RKO (cell line): ENCODE measurements at regions not wholly inside any gene's neighbourhood (a gene's known extent, or its start where the extent isn't known, plus 50 kb on each side); places are given as distances from the start of the nearest gene placed in this dataset.
"Not testable (repeated sequence)": the region's sequence is repeated elsewhere in the genome, so short reads cannot be mapped to it uniquely, and the experiment has no call there.

Source experiments
- DNase-seq: peaks from one replicate; pipeline ENCODE4 v3.0.0-alpha.2; 2016; ENCODE audit warnings: low spot score

DNA sequence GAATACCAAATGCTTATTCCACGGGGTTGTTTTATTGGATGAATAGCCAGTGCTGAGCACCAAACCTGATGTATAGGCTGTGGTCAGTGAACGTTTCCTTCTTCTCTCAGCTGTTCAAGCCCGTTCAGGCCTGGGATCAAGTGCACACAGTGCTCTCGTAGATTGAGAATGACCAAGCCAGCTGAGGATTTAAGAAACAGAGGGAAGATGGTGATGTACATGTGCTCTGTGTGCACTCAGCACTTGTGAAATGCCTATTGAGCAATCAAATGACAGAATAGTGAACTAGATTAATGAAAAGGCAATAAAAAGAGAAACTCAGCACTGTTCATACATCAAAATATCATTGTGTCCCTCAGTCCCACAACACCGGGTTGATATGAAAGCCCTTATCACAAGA, 302.5 kb downstream of the BMPER start:
- no peak for DNase-seq

DNA sequence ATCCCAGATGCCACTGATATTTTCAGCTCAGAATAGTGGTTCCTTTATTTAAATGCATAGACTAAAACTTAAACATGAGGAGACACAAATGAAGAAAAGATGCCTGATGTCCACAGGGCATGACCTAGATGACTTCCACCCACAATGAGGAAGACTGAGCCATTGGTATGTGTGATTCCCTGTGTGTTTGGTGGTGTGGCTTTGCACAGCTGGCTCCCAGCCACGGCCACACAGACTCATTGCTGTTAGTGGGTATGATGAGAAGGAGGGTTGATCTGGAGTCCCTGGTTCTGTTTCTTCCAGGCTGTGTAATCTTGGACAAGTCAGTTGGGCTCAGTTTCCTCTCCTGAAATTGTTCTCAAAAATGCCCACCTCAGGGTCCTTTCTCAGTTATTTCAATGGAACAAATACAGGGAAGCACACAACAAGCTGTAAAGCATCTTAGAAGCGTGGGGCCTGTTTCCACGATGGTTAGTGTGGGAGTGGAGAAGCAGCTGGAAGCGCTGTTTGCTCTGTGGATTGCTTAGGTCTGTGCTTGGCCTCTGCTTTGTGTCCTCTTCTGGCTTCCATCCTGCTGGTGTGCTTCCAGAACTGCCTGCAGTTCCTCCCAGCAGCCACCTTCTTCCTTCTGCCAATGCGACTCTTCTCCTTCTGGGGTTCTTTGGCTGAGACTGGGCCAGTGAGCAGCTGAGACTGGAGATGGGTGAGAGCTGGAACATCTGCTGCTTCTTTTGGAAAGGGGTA, 303.7 kb downstream of the BMPER start:
- DNase-seq: no peak

DNA sequence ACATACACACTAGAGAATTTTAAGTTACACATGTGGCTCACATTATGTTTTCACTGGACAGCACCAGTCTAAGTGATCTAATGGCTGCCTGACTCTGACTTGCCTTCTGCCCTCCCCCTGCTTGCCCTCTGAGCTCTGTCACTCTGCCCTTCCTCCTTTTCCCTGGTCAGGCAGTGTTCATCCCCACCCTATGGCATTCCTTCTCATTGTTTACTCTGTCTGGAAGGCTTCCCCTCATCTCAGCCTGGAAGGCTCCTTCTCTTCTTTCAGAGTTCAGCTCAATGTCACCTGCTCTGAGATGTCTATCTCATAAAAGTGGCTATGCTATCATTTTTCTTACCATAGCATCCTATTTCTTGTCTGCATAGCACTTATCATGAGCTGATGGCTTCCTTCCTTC, 305.7 kb downstream of the BMPER start:
- no peak for DNase-seq

DNA sequence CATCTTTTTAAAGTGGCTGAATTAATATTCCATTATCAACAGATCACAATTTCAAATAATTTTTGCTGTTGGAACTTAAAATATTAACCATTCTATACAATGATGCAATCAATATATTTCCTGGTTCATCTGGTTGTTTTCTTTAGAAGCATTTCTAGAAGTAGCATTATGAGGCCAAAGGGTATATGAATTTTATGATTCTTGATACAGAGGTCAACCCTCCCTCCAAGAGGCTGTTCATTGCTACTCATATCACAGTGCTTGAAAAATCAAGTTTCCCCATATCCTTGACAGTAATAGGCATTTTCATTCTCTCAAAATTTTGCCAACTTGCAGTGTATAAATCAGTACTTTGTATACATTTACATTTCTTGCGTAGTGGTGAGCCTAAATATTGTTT, 312.6 kb downstream of the BMPER start:
- DNase-seq: no peak

DNA sequence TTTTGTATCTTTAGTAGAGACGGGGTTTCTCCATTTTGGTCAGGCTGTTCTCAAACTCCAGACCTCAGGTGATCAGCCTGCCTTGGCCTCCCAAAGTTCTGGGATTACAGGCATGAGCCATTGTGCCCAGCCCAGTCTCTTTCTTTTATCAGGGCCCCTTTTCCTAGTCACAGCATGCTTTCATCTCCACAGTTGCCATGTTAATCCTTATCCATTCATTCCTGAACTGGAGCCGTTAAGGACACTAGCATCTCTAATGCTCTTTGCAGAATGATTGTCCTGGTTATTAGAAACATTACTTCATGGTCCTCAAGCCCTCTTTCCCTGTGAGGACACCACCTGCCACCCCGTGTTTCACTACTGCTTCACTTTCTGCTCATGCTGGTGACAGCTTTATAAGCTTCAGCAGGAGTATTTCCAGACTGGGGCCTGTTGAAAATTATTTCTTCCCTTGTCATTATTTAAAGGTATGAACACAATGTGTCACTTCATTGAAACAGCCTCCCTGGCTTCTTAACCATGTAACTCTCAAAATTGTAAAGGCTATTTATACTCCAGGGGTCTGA, 313.9 kb downstream of the BMPER start:
- no peak for DNase-seq

DNA sequence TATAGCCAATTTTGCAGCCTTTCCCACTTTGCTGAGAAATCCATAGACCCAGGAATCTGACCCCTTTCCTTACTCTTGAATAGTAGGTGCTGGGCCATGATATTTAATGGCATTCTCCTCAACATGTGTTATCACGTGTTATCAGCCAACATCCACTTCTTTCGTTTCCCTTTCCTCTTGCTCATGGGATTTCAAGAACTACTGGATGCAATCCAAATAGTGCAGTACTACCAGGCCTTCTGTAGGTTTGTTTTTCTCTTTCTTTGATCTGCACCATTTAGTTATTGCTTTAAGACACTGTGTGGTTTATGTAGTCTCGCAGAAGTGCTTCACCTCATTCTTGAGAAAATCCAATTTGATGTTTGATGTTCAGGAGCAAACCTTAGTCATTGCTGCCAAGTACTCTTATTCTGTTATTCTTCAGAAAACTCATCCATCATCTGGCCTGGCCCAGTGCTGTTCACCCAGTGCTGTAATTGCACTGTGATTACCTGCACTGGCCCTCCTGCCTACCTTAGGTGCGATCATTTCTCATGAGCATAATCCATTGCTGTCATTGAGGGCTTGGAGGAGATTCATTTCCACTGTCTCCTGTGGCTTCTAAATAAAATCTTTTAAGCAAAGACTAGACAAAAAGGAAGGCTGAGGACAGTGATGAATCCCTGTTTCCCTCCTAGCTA, 315.3 kb downstream of the BMPER start:
- no peak for DNase-seq

DNA sequence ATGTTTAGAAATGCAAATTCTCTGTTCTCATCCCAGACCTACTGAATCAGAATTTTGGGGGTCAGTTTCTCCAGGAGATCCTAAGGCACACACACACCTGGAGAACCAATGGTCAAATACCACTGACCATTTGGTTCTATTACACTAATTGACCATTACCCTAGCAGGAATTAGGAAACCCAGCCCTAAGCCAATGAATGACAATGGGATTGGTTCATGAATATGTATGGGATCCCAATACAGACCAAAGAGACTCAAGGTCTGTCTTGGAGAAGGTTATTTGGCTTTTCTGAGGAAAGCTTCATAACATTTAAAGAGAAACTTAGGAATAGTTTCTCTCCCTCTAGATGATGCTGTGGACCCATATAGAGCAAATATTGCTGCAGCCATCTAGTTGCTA, 317.0 kb downstream of the BMPER start:
- no peak for DNase-seq

DNA sequence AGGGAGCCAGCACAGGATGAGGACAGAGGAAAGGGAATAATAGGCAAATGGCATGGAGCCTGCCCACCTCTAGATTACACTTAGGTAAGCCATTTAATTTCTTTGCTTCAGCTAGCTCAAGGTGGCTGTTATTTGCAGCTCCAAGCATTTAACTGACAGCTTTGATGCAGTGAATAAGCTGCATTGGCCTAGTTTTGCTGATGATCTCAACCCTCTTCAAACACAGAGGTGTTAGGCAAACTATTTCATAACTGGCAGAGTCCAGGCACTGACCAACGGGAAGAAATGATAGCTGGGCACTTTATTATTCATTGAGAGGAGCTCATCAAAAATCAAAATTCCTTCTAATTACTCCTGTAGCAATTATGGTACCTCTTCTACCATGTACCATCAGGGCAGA, 317.4 kb downstream of the BMPER start:
- DNase-seq: no peak

DNA sequence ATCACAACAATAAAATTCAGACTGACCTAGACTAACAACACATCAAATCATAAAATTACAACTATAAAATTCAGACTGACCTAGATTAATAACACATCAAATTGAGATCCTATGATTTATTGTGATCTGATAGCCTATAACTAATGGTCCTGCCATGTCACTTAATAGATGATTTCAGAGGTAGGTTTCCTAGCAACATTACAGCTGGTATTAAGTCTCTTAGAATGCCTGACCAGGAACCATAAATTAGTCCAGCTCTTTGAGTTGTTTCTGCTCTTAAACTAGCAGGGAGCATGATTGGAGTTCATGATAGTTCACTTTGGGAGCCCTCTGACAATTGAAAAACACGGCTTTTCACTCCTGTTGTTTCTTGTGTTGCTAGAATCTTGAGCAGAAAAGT, 318.9 kb downstream of the BMPER start:
- DNase-seq: no peak

DNA sequence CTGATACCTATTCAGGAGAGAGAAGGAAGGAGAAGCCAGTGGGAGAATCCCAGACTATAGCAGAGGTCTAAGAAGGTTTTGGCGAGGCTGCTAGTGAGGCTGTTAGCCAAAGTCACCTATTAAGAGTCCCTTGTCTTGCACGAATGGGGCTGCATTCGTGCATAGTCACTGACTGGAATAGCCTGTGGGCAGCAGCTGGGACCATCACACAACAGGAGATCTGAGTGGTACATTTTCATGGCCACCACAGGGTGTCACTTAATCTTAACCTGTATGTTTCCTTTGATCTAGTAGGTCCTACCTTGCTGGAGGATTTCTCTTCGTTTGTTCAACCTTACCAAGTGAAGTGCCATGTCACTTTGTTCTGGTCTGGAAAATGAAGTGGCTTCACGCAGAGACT, 319.9 kb downstream of the BMPER start:
- DNase-seq: no peak

DNA sequence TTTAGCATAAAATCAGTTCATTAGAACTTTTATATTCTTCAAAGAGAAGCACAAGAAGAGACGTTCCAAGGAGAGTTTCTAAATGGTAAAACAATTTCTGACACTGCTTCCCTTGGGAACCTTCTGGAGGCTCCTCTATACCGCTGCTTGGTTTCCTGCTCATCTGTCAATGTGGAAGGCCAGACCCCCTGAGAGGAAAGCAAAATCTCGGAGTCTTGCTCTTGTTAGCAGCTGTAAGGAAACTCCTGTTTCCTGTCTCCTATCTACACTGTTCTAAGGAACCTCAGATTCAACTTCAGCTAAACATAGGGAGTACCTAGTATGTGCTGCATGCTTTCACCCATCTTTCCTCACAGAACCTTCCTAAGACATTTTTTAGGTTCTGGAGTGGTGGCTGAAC, 322.2 kb downstream of the BMPER start:
- DNase-seq: no peak

DNA sequence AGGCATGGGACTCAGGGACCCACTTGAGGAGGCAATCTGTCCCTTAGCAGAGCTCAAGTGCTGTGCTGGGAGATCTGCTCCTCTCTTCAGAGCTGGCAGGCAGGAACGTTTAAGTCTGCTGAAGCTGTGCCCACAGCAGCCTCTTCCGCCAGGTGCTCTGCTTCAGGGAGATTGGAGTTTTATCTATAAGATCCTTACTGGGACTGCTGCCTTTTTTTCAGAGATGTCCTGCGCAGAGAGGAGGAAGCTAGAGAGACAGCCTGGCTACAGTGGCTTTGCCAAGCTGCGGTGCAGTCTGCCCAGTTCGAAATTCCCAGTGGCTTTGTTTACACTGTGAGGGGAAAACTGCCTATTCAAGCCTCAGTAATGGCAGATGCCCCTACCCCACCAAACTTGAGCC, 329.8 kb downstream of the BMPER start:
- DNase-seq: not testable (repeated sequence)

DNA sequence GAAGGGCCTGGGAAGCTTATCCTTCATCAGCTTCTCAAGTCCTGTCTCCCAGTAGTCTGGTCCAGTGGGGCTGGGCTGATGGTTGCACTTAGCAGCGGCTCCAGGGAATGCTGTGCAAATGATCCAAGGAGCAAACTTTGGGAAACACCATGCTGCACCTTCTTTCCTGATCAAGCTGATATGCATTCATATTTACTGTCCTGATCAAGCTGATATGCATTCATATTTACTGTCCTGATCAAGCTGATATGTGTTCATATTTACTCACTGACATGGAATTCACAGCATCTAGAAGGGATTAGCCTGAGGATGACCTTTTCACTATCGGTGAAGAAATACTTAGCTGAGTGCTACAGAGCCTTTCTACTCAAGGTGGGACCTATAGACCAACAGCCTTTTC, 330.7 kb downstream of the BMPER start:
- DNase-seq: no peak

DNA sequence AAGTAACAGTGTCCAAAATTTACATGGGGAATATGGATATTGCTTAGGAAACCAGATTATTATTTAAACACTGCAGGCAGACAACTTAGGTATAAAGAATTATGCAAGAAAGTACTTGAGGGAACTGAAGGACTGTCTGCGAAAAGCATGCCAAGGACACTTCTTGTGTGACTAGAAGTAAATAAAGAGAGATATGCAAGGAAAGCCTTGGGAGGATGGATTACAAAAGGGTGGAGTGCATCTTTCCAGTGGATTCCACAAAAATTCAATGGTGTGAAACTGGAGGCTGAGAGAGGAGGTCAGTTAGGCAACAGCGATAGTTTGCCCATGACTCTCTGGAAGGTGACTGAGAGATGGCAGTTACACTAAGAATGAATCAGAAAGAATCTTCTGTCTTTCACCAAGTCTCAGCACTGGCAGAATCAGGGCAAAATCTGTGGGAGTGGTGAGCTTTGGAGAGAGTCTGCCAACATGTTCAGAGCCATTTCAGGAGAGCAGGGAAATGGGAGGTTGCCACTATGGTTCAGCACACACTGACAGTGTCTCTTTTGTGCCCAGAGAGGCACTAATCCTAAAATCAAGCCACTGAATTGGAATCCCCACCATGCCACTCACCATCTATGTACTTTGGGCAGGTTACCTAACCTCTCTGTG, 331.6 kb downstream of the BMPER start:
- DNase-seq: no peak

DNA sequence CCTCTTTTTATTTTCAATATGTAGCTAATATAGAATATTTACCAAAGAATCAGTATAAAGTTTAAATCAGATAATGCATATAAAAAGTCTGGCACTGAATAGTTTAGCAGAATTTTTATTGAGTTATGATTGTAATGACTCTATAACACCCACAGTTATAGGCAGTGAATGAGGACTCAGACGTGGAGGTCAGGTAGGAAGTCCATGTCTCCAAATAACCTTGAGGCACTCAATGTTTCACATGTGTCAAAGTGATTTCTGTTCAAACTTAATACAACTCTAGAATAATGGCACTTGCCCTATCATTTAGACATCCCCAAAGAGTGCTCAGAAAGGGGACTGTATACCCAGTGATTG, 332.1 kb downstream of the BMPER start:
- no peak for DNase-seq

DNA sequence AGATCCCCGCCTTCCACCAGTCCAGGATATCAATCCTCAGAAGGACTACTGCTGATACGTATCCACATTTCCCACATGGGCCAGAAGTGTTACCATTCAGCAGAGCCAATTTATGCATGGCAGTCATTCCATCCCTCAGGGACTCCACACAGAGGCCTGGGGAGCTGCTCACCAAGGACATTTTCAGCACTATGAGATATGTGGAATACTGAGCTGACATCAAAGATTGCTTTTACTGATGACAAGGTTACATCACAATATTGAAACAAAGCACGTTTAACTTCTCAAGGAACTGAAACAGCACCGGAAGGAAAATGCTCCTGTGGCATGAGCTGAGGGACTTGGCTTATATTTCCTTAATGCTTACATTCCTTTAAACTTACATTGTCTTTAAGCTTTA, 335.1 kb downstream of the BMPER start:
- no peak for DNase-seq

DNA sequence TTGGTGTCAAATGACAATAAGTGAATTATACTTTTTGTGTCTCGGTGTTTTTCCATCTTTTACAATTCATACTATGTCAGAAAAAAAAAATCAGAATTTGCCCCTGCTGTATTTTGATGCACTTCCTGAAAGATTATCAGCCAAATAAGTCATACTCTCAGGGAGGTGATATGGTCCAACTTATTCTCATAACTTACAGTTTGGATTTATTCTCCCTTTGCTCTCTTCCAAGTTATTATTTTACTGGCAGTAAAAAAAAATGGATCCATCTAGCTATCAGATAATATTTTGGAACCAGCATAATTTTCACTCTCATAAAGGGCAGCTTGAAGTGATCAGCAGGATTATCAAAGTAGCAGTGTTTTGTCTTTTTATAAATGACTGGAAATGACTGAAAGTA, 337.1 kb downstream of the BMPER start:
- no peak for DNase-seq

DNA sequence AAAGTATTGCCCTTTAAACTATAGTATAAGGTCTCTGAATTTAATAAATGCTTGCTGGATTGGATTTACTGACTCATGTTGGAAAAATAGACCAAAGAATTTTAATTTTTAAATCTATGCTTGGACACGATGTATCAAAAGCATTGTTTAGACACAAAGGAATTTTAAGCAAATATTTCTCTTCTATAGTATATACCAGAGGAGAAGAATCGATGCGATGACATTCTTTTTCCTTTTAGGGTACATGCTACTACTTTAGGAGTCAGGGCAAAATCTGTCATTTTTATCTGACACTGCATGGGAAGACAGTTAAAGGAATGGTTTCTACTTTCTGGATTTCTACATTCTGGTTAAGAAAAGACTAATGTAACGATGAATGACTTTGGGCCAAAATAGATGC, 339.9 kb downstream of the BMPER start:
- DNase-seq: no peak

DNA sequence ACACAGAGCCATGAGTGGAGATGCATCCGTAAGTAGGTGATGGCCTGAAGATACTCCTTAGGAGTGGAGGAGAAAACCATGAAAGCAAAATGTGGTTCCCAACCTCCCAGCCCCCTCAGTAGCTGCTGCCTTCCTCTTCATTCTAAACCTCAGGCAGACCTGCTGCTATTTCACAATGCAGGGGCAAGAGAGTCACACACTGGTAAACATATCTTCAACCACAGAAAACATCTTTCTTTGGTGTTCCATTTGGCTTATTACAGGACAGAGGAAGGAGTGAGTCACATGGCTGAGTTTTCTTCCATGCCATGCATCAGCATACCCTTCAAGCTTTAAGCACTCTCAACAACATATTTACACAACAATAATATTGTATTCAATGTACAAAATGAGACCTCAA, 342.1 kb downstream of the BMPER start:
- DNase-seq: no peak

DNA sequence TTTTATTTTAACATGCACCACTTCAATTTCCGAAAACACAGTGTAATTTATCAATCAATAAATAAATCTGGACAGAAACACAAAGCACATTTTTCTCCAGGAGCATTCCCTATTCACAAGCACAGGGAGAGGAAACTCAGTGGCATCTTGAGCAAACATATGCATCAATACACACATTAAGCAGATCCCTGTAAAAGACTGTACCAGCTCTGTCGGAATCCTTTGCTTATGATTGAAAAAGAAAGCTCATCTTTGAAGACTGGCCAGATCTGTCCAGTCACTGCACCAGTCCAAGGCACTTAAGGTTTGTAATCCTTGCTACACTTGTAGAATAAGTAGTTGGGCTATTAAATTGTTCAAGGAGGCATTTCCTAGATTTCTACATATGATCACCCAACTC, 343.9 kb downstream of the BMPER start:
- no peak for DNase-seq

DNA sequence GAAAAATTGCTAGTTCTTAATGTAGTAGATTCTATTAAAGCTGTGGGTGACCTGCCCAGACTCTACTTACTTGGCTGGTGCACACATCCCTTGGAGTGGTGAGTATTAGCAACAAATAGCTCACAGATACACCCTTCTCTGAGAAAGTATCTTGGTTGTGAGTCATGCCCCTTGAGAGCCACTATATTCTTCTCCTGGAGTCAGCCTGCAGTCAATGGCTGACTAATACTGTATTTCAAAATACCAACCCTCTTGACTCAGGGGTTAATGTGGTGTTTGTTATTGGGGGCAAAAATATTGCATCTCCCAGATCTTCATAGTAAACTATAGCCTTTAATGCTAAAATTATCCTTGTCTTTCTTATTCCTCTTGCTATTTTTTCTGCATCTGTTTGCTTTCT, 354.9 kb downstream of the BMPER start:
- DNase-seq: peak; percentile 76

DNA sequence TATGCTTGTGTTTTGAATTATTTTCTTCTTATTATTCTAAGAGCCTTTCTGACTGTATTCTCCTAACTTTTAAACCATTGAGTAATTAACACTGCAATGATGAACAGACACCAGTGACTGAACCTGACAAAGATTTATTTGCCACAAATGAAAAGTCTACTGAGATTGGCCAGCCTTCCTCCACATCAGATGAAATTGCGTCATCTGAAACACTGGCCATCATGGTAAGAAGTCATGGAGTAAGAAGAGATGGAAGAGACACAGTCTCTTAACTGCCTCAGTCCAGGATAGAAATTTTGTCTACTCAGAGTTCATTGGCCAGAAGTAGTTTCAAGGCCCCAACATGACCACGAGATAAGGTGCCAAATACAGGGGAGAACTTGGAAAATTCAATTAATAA, 357.8 kb downstream of the BMPER start:
- DNase-seq: no peak

DNA sequence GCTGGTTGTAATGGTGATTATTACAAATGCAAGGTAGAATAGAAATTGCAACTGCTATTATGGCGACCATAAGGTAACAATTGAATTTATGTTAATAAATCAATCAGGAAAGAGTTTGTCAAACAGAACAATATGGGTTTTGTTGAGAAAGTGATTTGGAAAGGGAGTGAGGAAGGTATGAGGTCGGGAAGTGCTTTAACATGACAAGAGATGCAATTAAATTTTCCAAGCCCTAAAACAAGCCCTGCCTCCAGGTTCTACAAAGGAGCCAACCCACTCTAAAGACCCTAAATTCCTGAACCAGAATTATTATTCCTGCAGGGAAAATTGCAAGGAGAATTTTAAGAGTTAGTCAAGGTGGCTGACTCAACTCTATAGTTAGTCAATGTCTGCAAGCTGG, 363.7 kb downstream of the BMPER start:
- no peak for DNase-seq
